Gastrocnemius medialis (tissue), 4 donors: ENCODE measurements at regions not wholly inside any gene's neighbourhood (a gene's known extent, or its start where the extent isn't known, plus 50 kb on each side); places are given as distances from the start of the nearest gene placed in this dataset.

Experiments used
- ATAC-seq, 2 donors: fragments of 150-250 bp; one replicate each; pipeline ENCODE4 v1.9.1; 2016
- DNase-seq, 2 donors: peaks; one replicate each; pipeline ENCODE4 v3.0.0-alpha.2; 2019
- H3K27ac ChIP-seq, 4 donors: fragments of 200-600 bp; sonication (generic); 1 replicate in 1 of 4; 2 replicates in 3 of 4; pipeline ENCODE4 v1.5.1; 2016 to 2018; ENCODE audit warnings: mild to moderate bottlenecking in 2 of 4, moderate library complexity in 1 of 4
- H3K27me3 ChIP-seq, 3 donors: fragments of 200-600 bp; sonication (generic) in 2 of 3; 1 replicate in 1 of 3; 2 replicates in 2 of 3; pipeline versions ENCODE4 v1.5.1 to v1.6.0; 2016 to 2019; ENCODE audit warnings: mild to moderate bottlenecking in 1 of 3, moderate library complexity in 1 of 3
- H3K36me3 ChIP-seq, 2 donors: fragments of 200-600 bp; sonication (generic) in 1 of 2; one replicate each; pipeline ENCODE4 v1.5.1; 2017 to 2018
- H3K4me1 ChIP-seq, 2 donors: fragments of 200-600 bp; sonication (generic) in 1 of 2; one replicate each; pipeline ENCODE4 v1.5.1; 2016 to 2017; ENCODE audit warnings: mild to moderate bottlenecking in 2 of 2
- H3K4me3 ChIP-seq, 4 donors: fragments of 200-600 bp; sonication (generic) in 3 of 4; 1 replicate in 1 of 4; 2 replicates in 3 of 4; pipeline ENCODE4 v1.5.1; 2016 to 2019; ENCODE audit warnings: mild to moderate bottlenecking in 2 of 4
- H3K9me3 ChIP-seq, 3 donors: fragments of 200-600 bp; sonication (generic) in 2 of 3; 1 replicate in 1 of 3; 2 replicates in 2 of 3; pipeline ENCODE4 v1.5.1; 2016 to 2019
- POLR2A ChIP-seq, 2 donors: fragments of 450-650 bp; IDR thresholded peaks; one replicate each; pipeline ENCODE4 v1.6.1; 2017; ENCODE audit warnings: antibody characterized with exemption in 2 of 2, mild to moderate bottlenecking in 2 of 2, moderate library complexity in 2 of 2
- in situ Hi-C, 4 donors: fragments of 200-750 bp; cut with MboI; loops; one replicate each; pipeline versions ENCODE4 v1.15.0 to v1.8.0; 2017; ENCODE audit warnings: low sequenced_read_pairs in 4 of 4
- intact Hi-C: fragments of 100-400 bp; cut with DNase I; formaldehyde crosslinking; loops from one replicate; pipeline ENCODE4 v1.15.1; 2023; ENCODE audit warnings: low total_unique reads
- TF ChIP-seq, protein P1 (sequence below), 5 experiments: fragments of 450-650 bp in 3 of 5; fragments of 200-600 bp in 2 of 5; sonication (generic) in 2 of 5; IDR thresholded peaks in 4 of 5; conservative IDR thresholded peaks in 1 of 5; 1 replicate in 4 of 5; 2 replicates in 1 of 5; pipeline ENCODE4 v1.5.1; 2016 to 2019; ENCODE audit warnings: antibody characterized with exemption in 5 of 5, mild to moderate bottlenecking in 3 of 5, moderate library complexity in 3 of 5

DNA sequence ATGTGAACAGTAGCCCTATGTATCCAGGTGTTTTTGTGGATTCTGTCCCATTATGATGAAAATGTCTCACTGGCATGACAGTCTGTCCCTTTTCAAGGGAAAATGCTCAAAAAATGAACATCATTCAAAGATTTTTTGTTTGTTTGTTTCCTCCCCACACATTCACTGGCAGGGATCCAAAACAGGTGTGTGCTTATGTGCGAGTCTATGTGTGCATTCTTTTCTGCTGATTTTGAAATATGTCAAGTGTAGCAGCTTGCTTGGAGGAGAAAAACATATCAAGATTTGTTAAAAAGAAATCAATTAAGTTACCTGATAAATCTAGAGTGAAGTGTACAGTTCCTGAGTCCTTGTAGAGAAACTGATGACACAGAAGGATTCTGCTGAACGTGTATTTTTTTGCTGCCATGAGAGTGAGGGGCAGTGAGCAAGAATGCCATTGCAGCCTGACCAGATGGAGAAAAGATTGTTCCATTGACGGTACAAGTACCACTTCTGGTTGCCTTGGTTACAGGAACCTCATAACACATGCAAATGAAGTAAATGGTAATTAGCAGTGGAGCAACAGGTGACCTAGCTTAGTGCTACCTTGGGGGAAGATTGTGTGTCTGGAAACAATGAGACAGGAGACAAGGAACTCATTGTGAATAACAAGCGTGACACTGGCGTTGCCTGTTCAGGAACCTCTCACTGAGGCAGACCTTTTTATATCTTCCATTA, 277.4 kb upstream of the PHYHIPL start:
- Histone ChIP-seq H3K27ac (no peak overlapping the region), H3K36me3 (no peaks in the 10 kb centered on the region), H3K4me3 (no peak overlapping the region), H3K9me3 (no peaks in the 10 kb centered on the region), H3K27me3 (no peaks in the 10 kb centered on the region), H3K4me1 (no peaks in the 10 kb centered on the region)
- no peak for DNase-seq
- in situ Hi-C loops (no loop called here), intact Hi-C loops (no loop called here)
- TF ChIP-seq, protein P1, sequence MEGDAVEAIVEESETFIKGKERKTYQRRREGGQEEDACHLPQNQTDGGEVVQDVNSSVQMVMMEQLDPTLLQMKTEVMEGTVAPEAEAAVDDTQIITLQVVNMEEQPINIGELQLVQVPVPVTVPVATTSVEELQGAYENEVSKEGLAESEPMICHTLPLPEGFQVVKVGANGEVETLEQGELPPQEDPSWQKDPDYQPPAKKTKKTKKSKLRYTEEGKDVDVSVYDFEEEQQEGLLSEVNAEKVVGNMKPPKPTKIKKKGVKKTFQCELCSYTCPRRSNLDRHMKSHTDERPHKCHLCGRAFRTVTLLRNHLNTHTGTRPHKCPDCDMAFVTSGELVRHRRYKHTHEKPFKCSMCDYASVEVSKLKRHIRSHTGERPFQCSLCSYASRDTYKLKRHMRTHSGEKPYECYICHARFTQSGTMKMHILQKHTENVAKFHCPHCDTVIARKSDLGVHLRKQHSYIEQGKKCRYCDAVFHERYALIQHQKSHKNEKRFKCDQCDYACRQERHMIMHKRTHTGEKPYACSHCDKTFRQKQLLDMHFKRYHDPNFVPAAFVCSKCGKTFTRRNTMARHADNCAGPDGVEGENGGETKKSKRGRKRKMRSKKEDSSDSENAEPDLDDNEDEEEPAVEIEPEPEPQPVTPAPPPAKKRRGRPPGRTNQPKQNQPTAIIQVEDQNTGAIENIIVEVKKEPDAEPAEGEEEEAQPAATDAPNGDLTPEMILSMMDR (IDR thresholded peaks at IDR 0.05 in 4 of 5, conservative IDR thresholded peaks at IDR 0.05 in 1 of 5) = no peak
- TF ChIP-seq POLR2A (IDR thresholded peaks at IDR 0.05) = no peak
- no peak for ATAC-seq

DNA sequence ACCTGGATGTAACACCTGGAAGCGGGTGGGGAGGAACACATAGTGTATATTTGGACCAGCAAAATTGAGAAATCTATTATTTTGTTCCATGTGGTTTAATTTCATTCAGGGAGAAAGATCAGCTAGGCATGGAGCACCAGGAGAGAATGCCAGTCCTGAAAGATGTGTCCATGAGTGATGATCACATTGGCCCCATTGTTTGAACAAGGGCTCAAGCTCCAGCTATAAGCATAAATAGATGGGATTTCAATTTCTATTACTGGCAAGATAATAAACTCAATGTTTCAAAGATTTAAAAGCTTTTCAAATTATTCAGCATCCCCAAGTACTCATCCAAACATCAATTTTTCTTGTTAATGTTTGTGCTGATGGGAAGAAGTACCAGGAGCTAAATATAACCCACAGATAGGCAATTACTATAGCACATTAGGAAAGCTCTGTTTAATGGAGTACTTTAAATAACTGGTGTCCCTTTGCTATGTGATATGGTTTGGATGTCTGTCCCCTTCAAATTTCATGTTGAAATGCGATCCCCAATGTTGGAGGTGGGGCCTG, 275.3 kb upstream of the PHYHIPL start:
- Histone ChIP-seq H3K36me3 (no peaks in the 10 kb centered on the region), H3K9me3 (no peaks in the 10 kb centered on the region), H3K27ac (no peak overlapping the region), H3K27me3 (no peaks in the 10 kb centered on the region), H3K4me3 (no peak overlapping the region), H3K4me1 (no peaks in the 10 kb centered on the region)
- in situ Hi-C loops (no loop called here), intact Hi-C loops (no loop called here)
- DNase-seq = no peak
- TF ChIP-seq, protein P1 (IDR thresholded peaks at IDR 0.05 in 4 of 5, conservative IDR thresholded peaks at IDR 0.05 in 1 of 5) = no peak
- no peak for TF ChIP-seq POLR2A (IDR thresholded peaks at IDR 0.05)
- no peak for ATAC-seq

DNA sequence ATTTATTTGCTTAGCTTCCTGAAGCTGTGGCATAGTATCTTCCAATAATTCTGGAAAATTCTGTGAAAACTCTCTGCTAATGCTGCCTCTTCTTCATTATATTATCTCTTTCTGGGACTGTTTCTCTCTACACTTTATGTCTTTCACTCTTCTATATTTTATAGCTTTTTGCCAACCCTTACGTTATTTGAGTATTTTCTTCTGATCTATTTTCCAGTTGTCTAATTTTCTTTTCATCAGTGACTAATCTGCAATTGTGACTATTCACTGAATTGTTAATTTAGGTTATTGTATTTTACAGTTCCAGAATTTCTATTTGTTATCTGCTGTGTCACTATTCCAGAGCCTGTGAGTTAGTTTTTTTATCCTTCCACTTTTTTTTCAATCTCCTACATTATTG, 273.4 kb upstream of the PHYHIPL start:
- DNase-seq = no peak
- Histone ChIP-seq H3K36me3 (no peaks in the 10 kb centered on the region), H3K27ac (no peak overlapping the region), H3K4me1 (no peaks in the 10 kb centered on the region), H3K4me3 (no peak overlapping the region), H3K9me3 (no peaks in the 10 kb centered on the region), H3K27me3 (no peaks in the 10 kb centered on the region)
- intact Hi-C loops = no loop called here
- TF ChIP-seq, protein P1 (IDR thresholded peaks at IDR 0.05 in 4 of 5, conservative IDR thresholded peaks at IDR 0.05 in 1 of 5) = no peak
- no peak for TF ChIP-seq POLR2A (IDR thresholded peaks at IDR 0.05)
- in situ Hi-C loops = no loop called here
- ATAC-seq = no peak

DNA sequence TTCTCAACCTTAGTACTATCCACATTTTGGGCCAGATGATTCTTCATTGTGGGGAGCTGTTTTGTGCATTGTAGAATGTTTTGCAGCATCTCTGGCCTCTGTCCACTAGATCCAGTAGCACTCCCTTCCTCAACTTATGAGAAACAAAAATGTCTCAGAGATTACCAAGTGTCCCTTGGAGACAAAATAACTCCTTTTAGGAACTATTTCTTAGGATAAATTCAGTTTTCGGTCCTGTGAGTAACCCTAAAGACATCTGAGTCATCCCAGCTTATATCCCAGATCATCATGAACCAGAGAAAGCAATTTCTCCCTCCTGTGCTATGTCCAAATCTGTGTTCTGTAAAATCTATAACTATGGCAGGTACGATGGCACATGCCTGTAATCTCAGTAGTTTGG, 266.6 kb upstream of the PHYHIPL start:
- DNase-seq (no peak), ATAC-seq (no peak)
- no peaks in the 10 kb centered on the region for H3K9me3 ChIP-seq
- TF ChIP-seq, protein P1 (IDR thresholded peaks at IDR 0.05 in 4 of 5, conservative IDR thresholded peaks at IDR 0.05 in 1 of 5) = no peak
- no peak for TF ChIP-seq POLR2A (IDR thresholded peaks at IDR 0.05)
- H3K36me3 ChIP-seq = no peaks in the 10 kb centered on the region
- H3K27ac ChIP-seq = no peak overlapping the region
- intact Hi-C loops = no loop called here
- H3K27me3 ChIP-seq = no peaks in the 10 kb centered on the region
- in situ Hi-C loops = no loop called here
- no peak overlapping the region for H3K4me3 ChIP-seq
- no peaks in the 10 kb centered on the region for H3K4me1 ChIP-seq
